ELR (cell line): ENCODE measurements at regions not wholly inside any gene's neighbourhood (a gene's known extent, or its start where the extent isn't known, plus 50 kb on each side); places are given as distances from the start of the nearest gene placed in this dataset.
"Not testable (repeated sequence)": the region's sequence is repeated elsewhere in the genome, so short reads cannot be mapped to it uniquely, and the experiment has no call there.

Source experiments
- DNase-seq: peaks from one replicate; pipeline ENCODE4 v3.0.0-alpha.2; 2015; ENCODE audit warnings: low read depth

GRCh38 chr9:30524311-30524710 lies 1860.1 kb upstream of the ACO1 start:
- no peak for DNase-seq

- no peak for DNase-seq
Measured at GRCh38 chr9:30534455-30534854, 1850.0 kb upstream of the ACO1 start.

- no peak for DNase-seq
Measured at GRCh38 chr9:30534896-30535295, 1849.5 kb upstream of the ACO1 start.

GRCh38 chr9:30536494-30536893 lies 1847.9 kb upstream of the ACO1 start:
- no peak for DNase-seq

- DNase-seq = not testable (repeated sequence)
Measured at GRCh38 chr9:30539696-30540095, 1844.7 kb upstream of the ACO1 start.

GRCh38 chr9:30574355-30575151 lies 1809.9 kb upstream of the ACO1 start:
- no peak for DNase-seq

- no peak for DNase-seq
Measured at GRCh38 chr9:30575218-30575617, 1809.2 kb upstream of the ACO1 start.

GRCh38 chr9:30575691-30576090 lies 1808.8 kb upstream of the ACO1 start:
- no peak for DNase-seq

- no peak for DNase-seq
Measured at GRCh38 chr9:30579810-30580209, 1804.6 kb upstream of the ACO1 start.

GRCh38 chr9:30582240-30582639 lies 1802.2 kb upstream of the ACO1 start:
- DNase-seq = no peak

- no peak for DNase-seq
Measured at GRCh38 chr9:30584559-30584958, 1799.9 kb upstream of the ACO1 start.

- DNase-seq = no peak
Measured at GRCh38 chr9:30591461-30591860, 1793.0 kb upstream of the ACO1 start.

- no peak for DNase-seq
Measured at GRCh38 chr9:30597608-30598007, 1786.8 kb upstream of the ACO1 start.

GRCh38 chr9:30605936-30606335 lies 1778.5 kb upstream of the ACO1 start:
- no peak for DNase-seq

GRCh38 chr9:30609713-30610112 lies 1774.7 kb upstream of the ACO1 start:
- no peak for DNase-seq

- DNase-seq = not testable (repeated sequence)
Measured at GRCh38 chr9:30616782-30617181, 1767.7 kb upstream of the ACO1 start.

GRCh38 chr9:30622561-30622960 lies 1761.9 kb upstream of the ACO1 start:
- no peak for DNase-seq

- no peak for DNase-seq
Measured at GRCh38 chr9:30628915-30629567, 1755.4 kb upstream of the ACO1 start.

- DNase-seq = no peak
Measured at GRCh38 chr9:30630459-30630858, 1754.0 kb upstream of the ACO1 start.

- not testable (repeated sequence) for DNase-seq
Measured at GRCh38 chr9:30646639-30647038, 1737.8 kb upstream of the ACO1 start.

GRCh38 chr9:30661925-30662324 lies 1722.5 kb upstream of the ACO1 start:
- DNase-seq = no peak

GRCh38 chr9:30670805-30671562 lies 1713.5 kb upstream of the ACO1 start:
- DNase-seq = no peak

- no peak for DNase-seq
Measured at GRCh38 chr9:30673132-30673531, 1711.3 kb upstream of the ACO1 start.
